ENCODE measurements at regions not wholly inside any gene's neighbourhood (a gene's known extent, or its start where the extent isn't known, plus 50 kb on each side); places are given as distances from the start of the nearest gene placed in this dataset.

DNA sequence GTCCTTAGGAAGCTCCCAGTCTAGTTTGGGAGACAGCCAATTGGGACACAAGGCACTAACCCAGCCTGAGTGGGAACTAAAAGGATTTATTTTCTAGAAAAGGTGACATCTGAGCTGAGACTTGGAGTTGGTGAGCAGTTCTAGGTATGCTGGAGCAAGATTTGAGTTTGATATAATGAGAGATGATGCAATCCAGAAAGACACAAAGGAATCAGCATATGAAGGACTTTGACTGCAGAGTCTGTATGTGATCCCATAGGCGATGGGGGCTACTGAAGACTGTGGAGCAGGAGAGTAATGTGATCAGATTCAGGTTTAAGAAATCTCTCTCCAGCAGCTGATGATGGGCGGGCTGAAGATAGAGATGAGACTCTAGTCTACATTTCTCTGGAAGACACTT, 135.1 kb upstream of the MYCN start:
- H3K27ac ChIP-seq (ENCODE audit: extremely low read depth, low read depth, low read length), result no peak overlapping the region
- no peaks in the 10 kb centered on the region for H3K9me3 ChIP-seq (ENCODE audit: control insufficient read depth, insufficient read depth, low read depth, low read length)
- H3K36me3 ChIP-seq (ENCODE audit: control insufficient read depth in 2 of 2, insufficient read depth in 1 of 2, low read length in 2 of 2), result no peaks in the 10 kb centered on the region
- TF ChIP-seq ZBTB8A (tag by site-specific recombination; IDR thresholded peaks at IDR 0.05) (no peak), SCRT1 (tag by site-specific recombination; IDR thresholded peaks at IDR 0.05; ENCODE audit: borderline replicate concordance) (no peak), ZNF239 (tag by site-specific recombination; IDR thresholded peaks at IDR 0.05) (no peak), ZNF529 (tag by site-specific recombination; IDR thresholded peaks at IDR 0.05; ENCODE audit: insufficient replicate concordance) (no peak), IKZF3 (tag by site-specific recombination; IDR thresholded peaks at IDR 0.05) (no peak), ZNF585B (tag by site-specific recombination; IDR thresholded peaks at IDR 0.05) (no peak), ZNF132 (tag by site-specific recombination; IDR thresholded peaks at IDR 0.05; ENCODE audit: borderline replicate concordance) (no peak), ZNF354C (tag by site-specific recombination; IDR thresholded peaks at IDR 0.05; ENCODE audit: borderline replicate concordance, low read depth) (no peak), EGR2 (tag by site-specific recombination; IDR thresholded peaks at IDR 0.05; ENCODE audit: low read depth) (no peak), ZNF114 (tag by site-specific recombination; IDR thresholded peaks at IDR 0.05) (no peak)
- TF ChIP-seq, protein P1, sequence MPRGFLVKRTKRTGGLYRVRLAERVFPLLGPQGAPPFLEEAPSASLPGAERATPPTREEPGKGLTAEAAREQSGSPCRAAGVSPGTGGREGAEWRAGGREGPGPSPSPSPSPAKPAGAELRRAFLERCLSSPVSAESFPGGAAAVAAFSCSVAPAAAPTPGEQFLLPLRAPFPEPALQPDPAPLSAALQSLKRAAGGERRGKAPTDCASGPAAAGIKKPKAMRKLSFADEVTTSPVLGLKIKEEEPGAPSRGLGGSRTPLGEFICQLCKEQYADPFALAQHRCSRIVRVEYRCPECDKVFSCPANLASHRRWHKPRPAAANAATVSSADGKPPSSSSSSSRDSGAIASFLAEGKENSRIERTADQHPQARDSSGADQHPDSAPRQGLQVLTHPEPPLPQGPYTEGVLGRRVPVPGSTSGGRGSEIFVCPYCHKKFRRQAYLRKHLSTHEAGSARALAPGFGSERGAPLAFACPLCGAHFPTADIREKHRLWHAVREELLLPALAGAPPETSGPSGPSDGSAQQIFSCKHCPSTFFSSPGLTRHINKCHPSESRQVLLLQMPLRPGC (tag by site-specific recombination; IDR thresholded peaks at IDR 0.05), result no peak
- TF ChIP-seq, protein P2, sequence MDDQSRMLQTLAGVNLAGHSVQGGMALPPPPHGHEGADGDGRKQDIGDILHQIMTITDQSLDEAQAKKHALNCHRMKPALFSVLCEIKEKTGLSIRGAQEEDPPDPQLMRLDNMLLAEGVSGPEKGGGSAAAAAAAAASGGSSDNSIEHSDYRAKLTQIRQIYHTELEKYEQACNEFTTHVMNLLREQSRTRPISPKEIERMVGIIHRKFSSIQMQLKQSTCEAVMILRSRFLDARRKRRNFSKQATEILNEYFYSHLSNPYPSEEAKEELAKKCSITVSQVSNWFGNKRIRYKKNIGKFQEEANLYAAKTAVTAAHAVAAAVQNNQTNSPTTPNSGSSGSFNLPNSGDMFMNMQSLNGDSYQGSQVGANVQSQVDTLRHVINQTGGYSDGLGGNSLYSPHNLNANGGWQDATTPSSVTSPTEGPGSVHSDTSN (CRISPR knock-in tag; IDR thresholded peaks at IDR 0.05), result no peak
- TF ChIP-seq, protein P3, sequence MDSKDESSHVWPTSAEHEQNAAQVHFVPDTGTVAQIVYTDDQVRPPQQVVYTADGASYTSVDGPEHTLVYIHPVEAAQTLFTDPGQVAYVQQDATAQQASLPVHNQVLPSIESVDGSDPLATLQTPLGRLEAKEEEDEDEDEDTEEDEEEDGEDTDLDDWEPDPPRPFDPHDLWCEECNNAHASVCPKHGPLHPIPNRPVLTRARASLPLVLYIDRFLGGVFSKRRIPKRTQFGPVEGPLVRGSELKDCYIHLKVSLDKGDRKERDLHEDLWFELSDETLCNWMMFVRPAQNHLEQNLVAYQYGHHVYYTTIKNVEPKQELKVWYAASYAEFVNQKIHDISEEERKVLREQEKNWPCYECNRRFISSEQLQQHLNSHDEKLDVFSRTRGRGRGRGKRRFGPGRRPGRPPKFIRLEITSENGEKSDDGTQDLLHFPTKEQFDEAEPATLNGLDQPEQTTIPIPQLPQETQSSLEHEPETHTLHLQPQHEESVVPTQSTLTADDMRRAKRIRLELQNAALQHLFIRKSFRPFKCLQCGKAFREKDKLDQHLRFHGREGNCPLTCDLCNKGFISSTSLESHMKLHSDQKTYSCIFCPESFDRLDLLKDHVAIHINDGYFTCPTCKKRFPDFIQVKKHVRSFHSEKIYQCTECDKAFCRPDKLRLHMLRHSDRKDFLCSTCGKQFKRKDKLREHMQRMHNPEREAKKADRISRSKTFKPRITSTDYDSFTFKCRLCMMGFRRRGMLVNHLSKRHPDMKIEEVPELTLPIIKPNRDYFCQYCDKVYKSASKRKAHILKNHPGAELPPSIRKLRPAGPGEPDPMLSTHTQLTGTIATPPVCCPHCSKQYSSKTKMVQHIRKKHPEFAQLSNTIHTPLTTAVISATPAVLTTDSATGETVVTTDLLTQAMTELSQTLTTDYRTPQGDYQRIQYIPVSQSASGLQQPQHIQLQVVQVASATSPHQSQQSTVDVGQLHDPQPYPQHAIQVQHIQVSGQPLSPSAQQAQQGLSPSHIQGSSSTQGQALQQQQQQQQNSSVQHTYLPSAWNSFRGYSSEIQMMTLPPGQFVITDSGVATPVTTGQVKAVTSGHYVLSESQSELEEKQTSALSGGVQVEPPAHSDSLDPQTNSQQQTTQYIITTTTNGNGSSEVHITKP (tag by site-specific recombination; IDR thresholded peaks at IDR 0.05), result no peak
- TF ChIP-seq, protein P4, sequence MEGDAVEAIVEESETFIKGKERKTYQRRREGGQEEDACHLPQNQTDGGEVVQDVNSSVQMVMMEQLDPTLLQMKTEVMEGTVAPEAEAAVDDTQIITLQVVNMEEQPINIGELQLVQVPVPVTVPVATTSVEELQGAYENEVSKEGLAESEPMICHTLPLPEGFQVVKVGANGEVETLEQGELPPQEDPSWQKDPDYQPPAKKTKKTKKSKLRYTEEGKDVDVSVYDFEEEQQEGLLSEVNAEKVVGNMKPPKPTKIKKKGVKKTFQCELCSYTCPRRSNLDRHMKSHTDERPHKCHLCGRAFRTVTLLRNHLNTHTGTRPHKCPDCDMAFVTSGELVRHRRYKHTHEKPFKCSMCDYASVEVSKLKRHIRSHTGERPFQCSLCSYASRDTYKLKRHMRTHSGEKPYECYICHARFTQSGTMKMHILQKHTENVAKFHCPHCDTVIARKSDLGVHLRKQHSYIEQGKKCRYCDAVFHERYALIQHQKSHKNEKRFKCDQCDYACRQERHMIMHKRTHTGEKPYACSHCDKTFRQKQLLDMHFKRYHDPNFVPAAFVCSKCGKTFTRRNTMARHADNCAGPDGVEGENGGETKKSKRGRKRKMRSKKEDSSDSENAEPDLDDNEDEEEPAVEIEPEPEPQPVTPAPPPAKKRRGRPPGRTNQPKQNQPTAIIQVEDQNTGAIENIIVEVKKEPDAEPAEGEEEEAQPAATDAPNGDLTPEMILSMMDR (tag by site-specific recombination; IDR thresholded peaks at IDR 0.05), result no peak
- TF ChIP-seq, protein P5, sequence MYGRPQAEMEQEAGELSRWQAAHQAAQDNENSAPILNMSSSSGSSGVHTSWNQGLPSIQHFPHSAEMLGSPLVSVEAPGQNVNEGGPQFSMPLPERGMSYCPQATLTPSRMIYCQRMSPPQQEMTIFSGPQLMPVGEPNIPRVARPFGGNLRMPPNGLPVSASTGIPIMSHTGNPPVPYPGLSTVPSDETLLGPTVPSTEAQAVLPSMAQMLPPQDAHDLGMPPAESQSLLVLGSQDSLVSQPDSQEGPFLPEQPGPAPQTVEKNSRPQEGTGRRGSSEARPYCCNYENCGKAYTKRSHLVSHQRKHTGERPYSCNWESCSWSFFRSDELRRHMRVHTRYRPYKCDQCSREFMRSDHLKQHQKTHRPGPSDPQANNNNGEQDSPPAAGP (tag by site-specific recombination; IDR thresholded peaks at IDR 0.05), result no peak
- TF ChIP-seq, protein P6, sequence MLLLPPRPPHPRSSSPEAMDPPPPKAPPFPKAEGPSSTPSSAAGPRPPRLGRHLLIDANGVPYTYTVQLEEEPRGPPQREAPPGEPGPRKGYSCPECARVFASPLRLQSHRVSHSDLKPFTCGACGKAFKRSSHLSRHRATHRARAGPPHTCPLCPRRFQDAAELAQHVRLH (tag by site-specific recombination; IDR thresholded peaks at IDR 0.05), result no peak
- TF ChIP-seq, protein P7, sequence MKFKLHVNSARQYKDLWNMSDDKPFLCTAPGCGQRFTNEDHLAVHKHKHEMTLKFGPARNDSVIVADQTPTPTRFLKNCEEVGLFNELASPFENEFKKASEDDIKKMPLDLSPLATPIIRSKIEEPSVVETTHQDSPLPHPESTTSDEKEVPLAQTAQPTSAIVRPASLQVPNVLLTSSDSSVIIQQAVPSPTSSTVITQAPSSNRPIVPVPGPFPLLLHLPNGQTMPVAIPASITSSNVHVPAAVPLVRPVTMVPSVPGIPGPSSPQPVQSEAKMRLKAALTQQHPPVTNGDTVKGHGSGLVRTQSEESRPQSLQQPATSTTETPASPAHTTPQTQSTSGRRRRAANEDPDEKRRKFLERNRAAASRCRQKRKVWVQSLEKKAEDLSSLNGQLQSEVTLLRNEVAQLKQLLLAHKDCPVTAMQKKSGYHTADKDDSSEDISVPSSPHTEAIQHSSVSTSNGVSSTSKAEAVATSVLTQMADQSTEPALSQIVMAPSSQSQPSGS (tag by site-specific recombination; IDR thresholded peaks at IDR 0.05; ENCODE audit: low read depth), result no peak
- H3K4me3 ChIP-seq (ENCODE audit: low read depth, low read length), result no peak overlapping the region
- CTCF ChIA-PET, result no interaction called here
- POLR2A ChIA-PET, result no interaction called here
- no peaks in the 10 kb centered on the region for H3K4me1 ChIP-seq (ENCODE audit: control insufficient read depth, insufficient read depth, low read length)
